ENCODE measurements at regions not wholly inside any gene's neighbourhood (a gene's known extent, or its start where the extent isn't known, plus 50 kb on each side); places are given as distances from the start of the nearest gene placed in this dataset.

- Mint-ChIP-seq H3K4me3 (no peak overlapping the region), H3K9me3 (peaks cover 0 to 2% (median 0%) of the 10 kb centered on the region in 7 donors), H3K27me3 (ENCODE audit: low read depth in 3 of 3) (peaks cover 5 to 9% (median 8%) of the 10 kb centered on the region in 3 donors), H3K27ac (no peak overlapping the region), H3K4me1 (no peaks in the 10 kb centered on the region), H3K36me3 (no peaks in the 10 kb centered on the region)
- H2AFZ ChIP-seq (ENCODE audit: insufficient read depth, low read depth, low read length, poor library complexity, severe bottlenecking), result no peak overlapping the region
- no peak overlapping the region for H3K4me2 ChIP-seq (replicated peaks; ENCODE audit: extremely low read depth, low read length, poor library complexity, severe bottlenecking)
- 89% methylated on average over 3 of the region's 8 CpGs for WGBS (ENCODE audit: insufficient coverage)
- H3K79me2 ChIP-seq (ENCODE audit: insufficient read depth, low read length), result no peaks in the 10 kb centered on the region
- no peak for DNase-seq
- intact Hi-C loops (cut with micrococcal nuclease), result no loop called here
- no peak overlapping the region for H3K4me3 ChIP-seq (replicated peaks in 1 of 3; ENCODE audit: low read depth in 2 of 3, low read length in 3 of 3)
- no peaks in the 10 kb centered on the region for H3K36me3 ChIP-seq (replicated peaks in 1 of 2; ENCODE audit: control insufficient read depth in 1 of 2, insufficient read depth in 2 of 2, low read length in 2 of 2)
- no peak for TF ChIP-seq CTCF (IDR thresholded peaks at IDR 0.05)
- no peaks in the 10 kb centered on the region for H3K4me1 ChIP-seq (ENCODE audit: control insufficient read depth in 1 of 2, insufficient read depth in 2 of 2, low read length in 2 of 2)
- no peak overlapping the region for H3K9ac ChIP-seq (ENCODE audit: insufficient read depth, low read length, poor library complexity, severe bottlenecking)
- no peaks in the 10 kb centered on the region for H4K20me1 ChIP-seq (ENCODE audit: insufficient read depth, low read length)
- H3K27ac ChIP-seq (ENCODE audit: low read depth in 1 of 2, low read length in 2 of 2), result no peak overlapping the region
- H3K27me3 ChIP-seq (ENCODE audit: control insufficient read depth in 2 of 2, insufficient read depth in 2 of 2, low read length in 2 of 2), result no peaks in the 10 kb centered on the region
- no peaks in the 10 kb centered on the region for H3K9me3 ChIP-seq (replicated peaks in 1 of 2; ENCODE audit: control insufficient read depth in 1 of 2, insufficient read depth in 1 of 2, low read length in 2 of 2)
Measured at GRCh38 chr6:1065986-1066385, 245.9 kb upstream of the FOXQ1 start.

- peaks cover 0 to 2% (median 0%) of the 10 kb centered on the region in 7 donors for H3K9me3 Mint-ChIP-seq
- H3K4me3 ChIP-seq (replicated peaks in 1 of 3; ENCODE audit: low read depth in 2 of 3, low read length in 3 of 3), result no peak overlapping the region
Measured at GRCh38 chr6:1063671-1064355, 248.1 kb upstream of the FOXQ1 start.

More at GRCh38 chr6:1063671-1064355, 248.1 kb upstream of the FOXQ1 start:
- TF ChIP-seq CTCF (IDR thresholded peaks at IDR 0.05), result no peak
- Histone ChIP-seq H3K9ac (ENCODE audit: insufficient read depth, low read length, poor library complexity, severe bottlenecking) (no peak overlapping the region), H3K4me2 (replicated peaks; ENCODE audit: extremely low read depth, low read length, poor library complexity, severe bottlenecking) (no peak overlapping the region), H3K27ac (ENCODE audit: low read depth in 1 of 2, low read length in 2 of 2) (no peak overlapping the region), H3K36me3 (replicated peaks in 1 of 2; ENCODE audit: control insufficient read depth in 1 of 2, insufficient read depth in 2 of 2, low read length in 2 of 2) (no peaks in the 10 kb centered on the region), H3K4me1 (ENCODE audit: control insufficient read depth in 1 of 2, insufficient read depth in 2 of 2, low read length in 2 of 2) (no peaks in the 10 kb centered on the region), H4K20me1 (ENCODE audit: insufficient read depth, low read length) (no peaks in the 10 kb centered on the region), H3K27me3 (ENCODE audit: control insufficient read depth in 2 of 2, insufficient read depth in 2 of 2, low read length in 2 of 2) (no peaks in the 10 kb centered on the region), H2AFZ (ENCODE audit: insufficient read depth, low read depth, low read length, poor library complexity, severe bottlenecking) (no peak overlapping the region), H3K9me3 (replicated peaks in 1 of 2; ENCODE audit: control insufficient read depth in 1 of 2, insufficient read depth in 1 of 2, low read length in 2 of 2) (no peaks in the 10 kb centered on the region), H3K79me2 (ENCODE audit: insufficient read depth, low read length) (no peaks in the 10 kb centered on the region)
- Mint-ChIP-seq H3K4me3 (no peak overlapping the region), H3K4me1 (no peaks in the 10 kb centered on the region), H3K36me3 (no peaks in the 10 kb centered on the region), H3K27ac (no peak overlapping the region), H3K27me3 (ENCODE audit: low read depth in 3 of 3) (peaks cover 2 to 9% (median 5%) of the 10 kb centered on the region in 3 donors)
- no peak for DNase-seq
- intact Hi-C loops (cut with micrococcal nuclease), result no loop called here
- WGBS (ENCODE audit: insufficient coverage), result 92% methylated on average over 5 of the region's 13 CpGs
